Panc1 (cell line): ENCODE measurements at regions not wholly inside any gene's neighbourhood (a gene's known extent, or its start where the extent isn't known, plus 50 kb on each side); places are given as distances from the start of the nearest gene placed in this dataset.

ENCODE experiments used
- ATAC-seq: fragments of 200-7000 bp; cut with Tn5 transposase; 2 replicates; pipeline ENCODE4 v1.9.1; 2020; ENCODE audit warnings: mild to moderate bottlenecking, moderate library complexity
- BruUV-seq: library from RNA; stranded (reverse); fragments of 400-500 nt; replicated peaks from 2 replicates; lab custom pipeline; 2021; lab: Mats Ljungman, UMichigan
- CTCF ChIA-PET: fragments of 300-600 bp; sonication (Branson Sonifier 250); formaldehyde crosslinking; loops from one replicate; lab custom pipeline; 2022; ENCODE audit warnings: antibody characterized with exemption; lab: Charles Lee
- POLR2A ChIA-PET: fragments of 300-600 bp; sonication (Branson Sonifier 250); formaldehyde crosslinking; loops from one replicate; lab custom pipeline; 2022; ENCODE audit warnings: antibody characterized with exemption; lab: Charles Lee
- DNase-seq: peaks from one replicate; pipeline ENCODE4 v3.0.0-alpha.2; 2010; ENCODE audit warnings: low read depth, low spot score
- H3K27ac ChIP-seq: 2 replicates; pipeline ENCODE4 v1.5.1; 2011; ENCODE audit warnings: mild to moderate bottlenecking, low read length, inconsistent platforms
- H3K27me3 ChIP-seq: fragments of 200-500 bp; sonication (Bioruptor generic); 2 replicates; pipeline ENCODE4 v1.6.0; 2014; ENCODE audit warnings: low read length, inconsistent platforms; ENCODE audit not compliant: control insufficient read depth, insufficient read depth
- H3K36me3 ChIP-seq: fragments of 200-500 bp; sonication (Bioruptor generic); 2 replicates; pipeline ENCODE4 v1.5.1; 2014; ENCODE audit warnings: inconsistent platforms, mild to moderate bottlenecking, low read length, moderate library complexity; ENCODE audit not compliant: control insufficient read depth, insufficient read depth
- H3K4me1 ChIP-seq: 2 replicates; pipeline ENCODE4 v1.5.1; 2011; ENCODE audit warnings: inconsistent platforms, mild to moderate bottlenecking, low read length, moderate library complexity; ENCODE audit not compliant: control insufficient read depth, insufficient read depth
- H3K4me3 ChIP-seq, 2 experiments: 2 replicates each; pipeline ENCODE4 v1.5.1; 2011 to 2012; ENCODE audit warnings: low read depth in 2 of 2, low read length in 2 of 2, mild to moderate bottlenecking in 2 of 2, inconsistent platforms in 1 of 2, moderate library complexity in 1 of 2
- H3K9me3 ChIP-seq: fragments of 200-500 bp; sonication (Bioruptor generic); 2 replicates; pipeline ENCODE4 v1.5.1; 2014; ENCODE audit warnings: low read depth, mild to moderate bottlenecking, inconsistent platforms, low read length, moderate library complexity; ENCODE audit not compliant: control insufficient read depth, insufficient read depth
- CTCF ChIP-seq: fragments of 450-650 bp; IDR thresholded peaks from 2 replicates; pipeline ENCODE4 v1.5.1; 2017; ENCODE audit warnings: mild to moderate bottlenecking
- POLR2AphosphoS5 ChIP-seq: IDR thresholded peaks from 2 replicates; pipeline ENCODE4 v1.6.1; 2012; ENCODE audit warnings: mild to moderate bottlenecking, low read depth, low read length, moderate library complexity
- REST ChIP-seq, 2 experiments: IDR thresholded peaks; 2 replicates each; pipeline ENCODE4 v1.6.1; 2011 to 2012; ENCODE audit warnings: low read depth in 2 of 2, control low read depth in 1 of 2, low read length in 1 of 2, mild to moderate bottlenecking in 1 of 2, moderate library complexity in 1 of 2; ENCODE audit not compliant: insufficient read depth in 1 of 2
- SIN3A ChIP-seq: IDR thresholded peaks from 2 replicates; pipeline ENCODE4 v1.6.1; 2012; ENCODE audit warnings: low read depth, mild to moderate bottlenecking, low read length, moderate library complexity, borderline replicate concordance; ENCODE audit not compliant: insufficient read depth
- TCF7L2 ChIP-seq: IDR thresholded peaks from 2 replicates; pipeline ENCODE4 v1.6.1; 2011; ENCODE audit warnings: mild to moderate bottlenecking, low read depth, low read length, inconsistent platforms
- in situ Hi-C: cut with HindIII; loops from 2 replicates; pipeline ENCODE4 v1.10.0; 2016; ENCODE audit warnings: low sequenced_read_pairs, low pct_unique_long_range_greater_than_20kb
- intact Hi-C: fragments of 100-400 bp; cut with micrococcal nuclease; formaldehyde crosslinking; loops from one replicate; pipeline ENCODE4 v1.10.0; 2022; ENCODE audit not compliant: unreplicated experiment

DNA sequence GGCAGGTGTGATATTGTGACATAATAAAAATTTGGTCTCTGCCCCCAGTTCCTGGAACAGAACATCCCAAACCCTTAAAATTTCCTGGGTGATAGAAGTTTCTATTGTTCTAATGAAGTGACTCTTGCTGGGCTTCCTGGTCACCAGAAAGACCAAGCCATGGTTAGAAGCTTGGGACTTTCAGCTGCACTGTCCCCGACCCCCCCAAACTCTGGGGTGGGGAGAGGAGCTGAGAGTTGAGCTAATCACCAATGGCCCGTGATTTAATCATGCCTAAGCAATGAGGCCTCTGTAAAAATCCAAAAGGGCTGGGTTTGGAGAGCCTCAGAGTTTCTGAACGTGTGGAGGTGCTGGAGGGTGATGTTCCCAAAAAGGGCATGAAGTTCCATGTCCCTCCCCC lies 54.8 kb upstream of the FTH1 start:
- no TSS peak for BruUV-seq
- ATAC-seq, result no peak
- ChIA-PET CTCF (no interaction called here), POLR2A (interaction anchor here (0.7 kb wide), 1 partner anchor 60 kb away, joined by 4 read pairs; no protein-coding TSS in a partner anchor)
- no peaks in the 10 kb centered on the region for H3K36me3 ChIP-seq
- no peak for TF ChIP-seq CTCF
- TF ChIP-seq POLR2AphosphoS5, result no peak
- TF ChIP-seq SIN3A, result no peak
- no peak for TF ChIP-seq TCF7L2
- no peak for TF ChIP-seq REST (IDR thresholded peaks at IDR 0.05; ENCODE audit: insufficient read depth in 1 of 2, low read depth in 2 of 2, low read length in 1 of 2)
- intact Hi-C loops, result no loop called here
- no peaks in the 10 kb centered on the region for H3K9me3 ChIP-seq
- H3K27ac ChIP-seq, result no peak overlapping the region
- 0 out of 2 replicates have a peak, but pooled peaks cover 5% of the 10 kb centered on the region for H3K4me1 ChIP-seq
- no peaks in the 10 kb centered on the region for H3K27me3 ChIP-seq
- H3K4me3 ChIP-seq, result no peak overlapping the region
- no peak for DNase-seq
- in situ Hi-C loops, result no loop called here

GRCh38 chr11:62020661-62021060 lies 53.2 kb upstream of the FTH1 start:
- in situ Hi-C loops (no loop called here), intact Hi-C loops (no loop called here)
- no peaks in the 10 kb centered on the region for H3K9me3 ChIP-seq
- no peaks in the 10 kb centered on the region for H3K27me3 ChIP-seq
- CTCF ChIA-PET, result no interaction called here
- H3K27ac ChIP-seq, result no peak overlapping the region
- no peak overlapping the region for H3K4me3 ChIP-seq
- 0 out of 2 replicates have a peak, but pooled peaks cover 5% of the 10 kb centered on the region for H3K4me1 ChIP-seq
- ATAC-seq (no peak), DNase-seq (no peak)
- no peak for TF ChIP-seq POLR2AphosphoS5
- no peak for TF ChIP-seq TCF7L2
- no TSS peak for BruUV-seq
- POLR2A ChIA-PET, result no interaction called here
- no peaks in the 10 kb centered on the region for H3K36me3 ChIP-seq

GRCh38 chr11:62018981-62019664 lies 51.7 kb upstream of the FTH1 start:
- intact Hi-C loops, result no loop called here
- no TSS peak for BruUV-seq
- H3K27me3 ChIP-seq, result no peaks in the 10 kb centered on the region
- no peak overlapping the region for H3K4me3 ChIP-seq
- no peaks in the 10 kb centered on the region for H3K9me3 ChIP-seq
- ChIA-PET CTCF (interaction anchor here (0.6 kb wide), 1 partner anchor 89 kb away, joined by 3 read pairs; no protein-coding TSS in a partner anchor), POLR2A (no interaction called here)
- in situ Hi-C loops, result no loop called here
- TF ChIP-seq TCF7L2, result no peak
- TF ChIP-seq REST (IDR thresholded peaks at IDR 0.05; ENCODE audit: insufficient read depth in 1 of 2, low read depth in 2 of 2, low read length in 1 of 2), result no peak
- no peak for TF ChIP-seq CTCF
- no peaks in the 10 kb centered on the region for H3K4me1 ChIP-seq
- DNase-seq (no peak), ATAC-seq (no peak)
- H3K36me3 ChIP-seq, result no peaks in the 10 kb centered on the region
- no peak overlapping the region for H3K27ac ChIP-seq
